AML-193 (cell line): ENCODE measurements at regions not wholly inside any gene's neighbourhood (a gene's known extent, or its start where the extent isn't known, plus 50 kb on each side); places are given as distances from the start of the nearest gene placed in this dataset.

Experiments used
- DNase-seq, 2 experiments: peaks; one replicate each; lab custom pipeline; 2025; lab: John Stamatoyannopoulos, UW

DNA sequence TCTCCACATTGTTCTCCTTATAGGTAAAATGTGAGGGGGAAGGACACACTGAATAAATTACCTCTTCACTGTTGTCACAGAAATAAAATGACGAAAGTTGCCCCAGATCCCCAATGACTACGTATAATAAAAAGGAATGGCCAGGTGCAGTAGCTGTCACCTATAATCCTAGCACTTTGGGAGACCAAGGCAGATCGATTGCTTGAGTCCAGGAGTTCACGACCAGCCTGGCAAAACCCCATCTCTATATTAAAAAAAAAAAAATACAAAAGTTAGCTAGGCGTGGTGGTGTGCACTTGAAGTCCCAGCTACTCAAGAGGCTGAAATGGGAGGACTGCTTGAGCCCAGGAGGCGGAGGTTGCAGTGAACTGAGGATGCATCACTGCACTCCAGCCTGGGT, 82.2 kb upstream of the APC start:
- DNase-seq = no peak

DNA sequence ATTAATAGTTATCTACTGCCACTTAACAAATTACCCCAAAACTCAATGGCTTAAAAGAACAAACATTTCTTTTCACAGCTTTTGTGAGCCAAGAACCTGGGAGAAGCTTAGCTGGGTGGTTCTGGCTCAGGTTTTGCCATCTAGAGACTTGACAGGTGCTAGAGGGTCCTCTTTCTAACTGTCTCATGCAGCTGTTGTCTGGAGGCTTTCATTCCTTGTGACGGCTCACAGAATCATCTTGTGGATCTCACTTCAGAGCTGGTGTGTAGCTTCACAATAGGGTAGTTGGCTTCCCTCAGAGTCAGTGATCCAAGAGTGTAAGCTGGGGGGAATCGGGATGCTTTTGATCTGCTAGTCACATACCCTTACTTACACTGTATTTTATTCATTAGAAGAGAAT, 81.2 kb upstream of the APC start:
- no peak for DNase-seq

- no peak for DNase-seq
These were observed 79.9 kb upstream of the APC start for GRCh38 chr5:112657804-112658203.

DNA sequence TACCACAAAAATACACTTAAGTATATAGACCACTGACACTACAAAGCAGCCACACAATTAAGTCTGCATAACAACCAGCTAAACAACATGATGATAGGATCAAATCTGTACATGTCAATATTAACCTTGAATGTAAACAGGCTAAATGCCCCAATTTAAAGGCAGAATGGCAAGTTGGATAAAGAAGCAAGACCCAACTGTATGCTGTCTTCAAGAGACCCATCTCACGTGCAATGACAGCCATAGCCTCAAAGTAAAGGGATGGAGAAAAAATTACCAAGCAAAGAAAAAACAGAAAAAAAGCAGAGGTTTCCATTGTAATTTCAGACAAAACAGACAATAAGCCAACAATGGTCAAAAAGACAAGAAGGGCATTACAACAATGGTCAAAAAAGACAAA, 77.3 kb upstream of the APC start:
- no peak for DNase-seq

DNA sequence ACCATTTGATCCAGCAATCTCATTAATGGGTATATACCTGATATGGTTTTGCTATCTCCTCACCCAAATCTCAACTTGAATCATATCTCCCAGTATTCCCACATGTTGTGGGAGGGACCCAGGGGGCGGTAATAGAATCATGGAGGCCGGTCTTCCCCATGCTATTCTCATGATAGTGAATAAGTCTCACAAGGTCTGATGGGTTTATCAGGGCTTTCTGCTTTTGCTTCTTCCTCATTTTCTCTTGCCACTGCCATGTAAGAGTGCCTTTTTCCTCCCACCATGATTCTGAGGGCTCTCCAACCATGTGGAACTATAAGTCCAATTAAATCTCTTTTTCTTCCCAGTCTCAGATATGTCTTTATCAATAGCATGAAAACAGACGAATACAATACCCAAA, 74.5 kb upstream of the APC start:
- DNase-seq = no peak

- no peak for DNase-seq
These were observed 69.7 kb upstream of the APC start for GRCh38 chr5:112668016-112668415.

- no peak for DNase-seq
These were observed 68.8 kb upstream of the APC start for GRCh38 chr5:112668911-112669310.

- no peak for DNase-seq
These were observed 68.2 kb upstream of the APC start for GRCh38 chr5:112669328-112669963.

DNA sequence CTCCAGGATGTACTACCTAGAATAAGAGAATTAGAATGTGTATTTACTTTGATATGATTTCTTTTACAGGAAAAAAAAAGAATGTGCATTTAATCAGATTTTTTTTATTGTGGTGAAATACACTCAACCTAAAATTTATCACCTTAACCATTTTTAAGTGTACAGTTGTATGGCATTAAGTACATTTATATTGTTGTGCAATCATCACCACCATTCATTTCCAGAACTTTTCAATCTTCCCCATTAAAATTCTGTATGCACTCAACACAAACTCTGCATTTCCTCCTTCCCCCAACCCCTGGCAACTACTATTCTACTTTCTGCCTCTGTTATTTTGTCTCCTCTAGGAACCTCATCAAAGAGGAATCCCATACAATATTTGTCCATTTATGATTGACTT, 66.0 kb upstream of the APC start:
- no peak for DNase-seq

- DNase-seq = no peak
These were observed 56.2 kb upstream of the APC start for GRCh38 chr5:112681481-112681908.

DNA sequence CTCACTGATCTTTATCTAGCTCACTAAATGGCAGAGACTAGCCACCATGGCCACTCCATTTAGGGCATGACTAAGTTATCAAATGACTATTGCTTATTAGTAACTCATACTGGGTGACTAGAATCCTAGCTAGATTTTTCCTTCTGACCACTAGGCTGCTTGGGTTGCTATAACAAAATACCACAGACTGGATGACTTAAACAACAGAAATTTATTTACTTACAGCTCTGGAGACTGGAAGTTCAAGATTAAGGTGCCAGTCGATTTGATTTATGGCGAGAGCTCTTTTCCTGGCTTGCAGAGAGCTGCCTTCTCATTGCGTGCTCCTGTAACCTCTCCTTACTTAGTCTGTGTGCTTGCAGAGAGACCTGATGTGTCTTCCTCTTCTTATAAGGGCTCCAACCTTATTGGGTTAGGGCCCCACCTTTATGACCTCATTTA, 55.0 kb upstream of the APC start:
- DNase-seq = no peak

DNA sequence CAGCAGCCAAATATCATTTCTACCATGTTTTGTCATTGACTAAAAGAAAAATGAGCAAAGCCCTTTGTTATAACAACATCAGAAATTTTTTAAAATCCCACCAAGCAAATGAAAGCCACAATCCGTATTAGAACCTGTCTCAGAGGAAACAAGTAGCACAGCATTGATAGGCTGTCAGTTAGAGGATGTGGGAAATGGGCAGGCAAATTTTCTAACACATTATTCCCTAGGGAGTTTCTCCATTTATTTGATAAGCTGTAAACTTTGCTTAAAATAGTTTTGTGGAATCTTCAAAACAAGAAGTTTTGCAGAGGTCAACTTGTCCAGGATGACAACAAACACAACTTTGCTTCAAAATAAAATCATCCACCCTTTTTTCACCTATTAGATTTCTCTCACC, 53.6 kb upstream of the APC start:
- DNase-seq = no peak

GRCh38 chr5:112684737-112685136, 52.9 kb upstream of the APC start:
- no peak for DNase-seq

- no peak for DNase-seq
These were observed 52.3 kb upstream of the APC start for GRCh38 chr5:112685386-112685785.

GRCh38 chr5:112685931-112686330, 51.8 kb upstream of the APC start:
- no peak for DNase-seq

DNA sequence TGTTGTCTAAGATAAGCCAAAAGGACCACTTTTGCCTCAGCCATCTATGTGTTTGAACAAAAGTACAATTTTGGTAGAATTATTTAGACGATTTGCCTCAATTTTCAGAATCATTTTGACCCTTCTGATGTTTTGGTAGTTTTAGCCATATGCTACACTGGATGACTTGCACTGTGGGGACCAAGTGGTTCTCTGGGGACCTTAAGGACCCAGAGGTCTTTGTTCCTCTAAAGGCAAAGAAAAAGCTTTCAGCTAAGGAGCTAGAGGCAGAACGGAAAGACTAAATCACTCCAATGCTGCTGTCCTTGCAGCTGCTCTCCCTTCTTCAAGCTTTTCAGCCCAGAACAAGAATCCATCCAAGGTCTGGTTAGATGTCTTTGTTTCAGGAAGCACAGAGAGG, 51.0 kb upstream of the APC start:
- no peak for DNase-seq

- no peak for DNase-seq
These were observed 50.4 kb upstream of the APC start for GRCh38 chr5:112687306-112687705.
